Nephron progenitor cell (in vitro differentiated cells): ENCODE measurements at regions not wholly inside any gene's neighbourhood (a gene's known extent, or its start where the extent isn't known, plus 50 kb on each side); places are given as distances from the start of the nearest gene placed in this dataset.

Experiments
- DNase-seq: peaks from one replicate; pipeline ENCODE4 v3.0.0; 2021
- H3K27ac Mint-ChIP-seq: 2 replicates; pipeline ENCODE4 v1.8.0; 2021; ENCODE audit warnings: mild to moderate bottlenecking, moderate library complexity, mixed read lengths
- H3K27me3 Mint-ChIP-seq: 2 replicates; pipeline ENCODE4 v1.8.0; 2021; ENCODE audit warnings: mild to moderate bottlenecking, low read depth, mixed read lengths; ENCODE audit not compliant: poor library complexity
- H3K36me3 Mint-ChIP-seq: 2 replicates; pipeline ENCODE4 v1.8.0; 2021; ENCODE audit warnings: low read depth, mixed read lengths
- H3K4me1 Mint-ChIP-seq: 2 replicates; pipeline ENCODE4 v1.8.0; 2021; ENCODE audit warnings: mixed read lengths
- H3K4me3 Mint-ChIP-seq: 2 replicates; pipeline ENCODE4 v1.8.0; 2021; ENCODE audit warnings: mild to moderate bottlenecking, moderate library complexity, mixed read lengths
- H3K9me3 Mint-ChIP-seq: 2 replicates; pipeline ENCODE4 v1.8.0; 2021; ENCODE audit warnings: mild to moderate bottlenecking, moderate library complexity, mixed read lengths
- CTCF ChIP-seq: fragments of 200-600 bp; sonication (generic); IDR thresholded peaks from 2 replicates; pipeline ENCODE4 v1.5.0; 2021; ENCODE audit warnings: antibody characterized with exemption

GRCh38 chr4:24080871-24081270 lies 191.0 kb upstream of the PPARGC1A start:
- Mint-ChIP-seq H3K4me1 (no peaks in the 10 kb centered on the region), H3K4me3 (no peak overlapping the region), H3K9me3 (no peaks in the 10 kb centered on the region), H3K36me3 (no peaks in the 10 kb centered on the region), H3K27me3 (peaks cover 3% of the 10 kb centered on the region), H3K27ac (no peak overlapping the region)
- DNase-seq = no peak
- TF ChIP-seq CTCF = no peak

- no peak overlapping the region for H3K4me3 Mint-ChIP-seq
- TF ChIP-seq CTCF = no peak
- no peak overlapping the region for H3K27ac Mint-ChIP-seq
- no peaks in the 10 kb centered on the region for H3K27me3 Mint-ChIP-seq
- no peak for DNase-seq
- H3K36me3 Mint-ChIP-seq = no peaks in the 10 kb centered on the region
- H3K9me3 Mint-ChIP-seq = no peaks in the 10 kb centered on the region
- H3K4me1 Mint-ChIP-seq = no peaks in the 10 kb centered on the region
These were observed 188.6 kb upstream of the PPARGC1A start for GRCh38 chr4:24078347-24078962.

GRCh38 chr4:24076811-24077210 lies 187.0 kb upstream of the PPARGC1A start:
- no peak overlapping the region for H3K27ac Mint-ChIP-seq

GRCh38 chr4:24073948-24074347 lies 184.1 kb upstream of the PPARGC1A start:
- TF ChIP-seq CTCF = no peak
- Mint-ChIP-seq H3K4me1 (no peaks in the 10 kb centered on the region), H3K4me3 (no peak overlapping the region), H3K27ac (no peak overlapping the region), H3K36me3 (no peaks in the 10 kb centered on the region), H3K27me3 (no peaks in the 10 kb centered on the region), H3K9me3 (no peaks in the 10 kb centered on the region)
- DNase-seq = no peak

More at GRCh38 chr4:24076811-24077210, 187.0 kb upstream of the PPARGC1A start:
- H3K36me3 Mint-ChIP-seq = no peaks in the 10 kb centered on the region
- no peaks in the 10 kb centered on the region for H3K4me1 Mint-ChIP-seq
- no peak overlapping the region for H3K4me3 Mint-ChIP-seq
- TF ChIP-seq CTCF = no peak
- H3K27me3 Mint-ChIP-seq = no peaks in the 10 kb centered on the region
- no peaks in the 10 kb centered on the region for H3K9me3 Mint-ChIP-seq
- no peak for DNase-seq

- Mint-ChIP-seq H3K27ac (no peak overlapping the region), H3K4me3 (no peak overlapping the region), H3K27me3 (no peaks in the 10 kb centered on the region), H3K9me3 (no peaks in the 10 kb centered on the region), H3K4me1 (no peaks in the 10 kb centered on the region), H3K36me3 (no peaks in the 10 kb centered on the region)
- no peak for TF ChIP-seq CTCF
- no peak for DNase-seq
These were observed 181.9 kb upstream of the PPARGC1A start for GRCh38 chr4:24071612-24072372.

GRCh38 chr4:24070117-24070516 lies 180.3 kb upstream of the PPARGC1A start:
- Mint-ChIP-seq H3K9me3 (no peaks in the 10 kb centered on the region), H3K4me3 (no peak overlapping the region), H3K27me3 (no peaks in the 10 kb centered on the region), H3K27ac (no peak overlapping the region), H3K4me1 (no peaks in the 10 kb centered on the region), H3K36me3 (no peaks in the 10 kb centered on the region)
- no peak for TF ChIP-seq CTCF
- DNase-seq = no peak
